ENCODE measurements at regions not wholly inside any gene's neighbourhood (a gene's known extent, or its start where the extent isn't known, plus 50 kb on each side); places are given as distances from the start of the nearest gene placed in this dataset.
A peak's percentile ranks its signal among the peaks of the same experiment; 100 is the strongest.

GRCh38 chr6:168808232-168808631 lies 367.2 kb downstream of the SMOC2 start:
- Histone ChIP-seq H3K9ac (ENCODE audit: extremely low read depth, low read length, poor library complexity, severe bottlenecking) (no peak overlapping the region), H3K27ac (ENCODE audit: low read depth, low read length) (no peak overlapping the region), H3K9me3 (ENCODE audit: control insufficient read depth, low read length) (no peaks in the 10 kb centered on the region), H3K27me3 (ENCODE audit: control insufficient read depth, insufficient read depth, low read length, poor library complexity, severe bottlenecking) (no peaks in the 10 kb centered on the region), H3K4me3 (ENCODE audit: low read length) (no peak overlapping the region), H3K36me3 (ENCODE audit: control insufficient read depth, insufficient read depth, low read length) (no peaks in the 10 kb centered on the region), H3K4me1 (ENCODE audit: control insufficient read depth, insufficient read depth, low read length) (no peaks in the 10 kb centered on the region)
- Mint-ChIP-seq H3K4me3 (no peak overlapping the region), H3K27ac (no peak overlapping the region), H3K4me1 (no peaks in the 10 kb centered on the region), H3K27me3 (ENCODE audit: insufficient read depth) (peaks cover 3% of the 10 kb centered on the region), H3K36me3 (ENCODE audit: low read depth) (no peaks in the 10 kb centered on the region), H3K9me3 (no peaks in the 10 kb centered on the region)
- no peak for DNase-seq
- TF ChIP-seq, protein P1, sequence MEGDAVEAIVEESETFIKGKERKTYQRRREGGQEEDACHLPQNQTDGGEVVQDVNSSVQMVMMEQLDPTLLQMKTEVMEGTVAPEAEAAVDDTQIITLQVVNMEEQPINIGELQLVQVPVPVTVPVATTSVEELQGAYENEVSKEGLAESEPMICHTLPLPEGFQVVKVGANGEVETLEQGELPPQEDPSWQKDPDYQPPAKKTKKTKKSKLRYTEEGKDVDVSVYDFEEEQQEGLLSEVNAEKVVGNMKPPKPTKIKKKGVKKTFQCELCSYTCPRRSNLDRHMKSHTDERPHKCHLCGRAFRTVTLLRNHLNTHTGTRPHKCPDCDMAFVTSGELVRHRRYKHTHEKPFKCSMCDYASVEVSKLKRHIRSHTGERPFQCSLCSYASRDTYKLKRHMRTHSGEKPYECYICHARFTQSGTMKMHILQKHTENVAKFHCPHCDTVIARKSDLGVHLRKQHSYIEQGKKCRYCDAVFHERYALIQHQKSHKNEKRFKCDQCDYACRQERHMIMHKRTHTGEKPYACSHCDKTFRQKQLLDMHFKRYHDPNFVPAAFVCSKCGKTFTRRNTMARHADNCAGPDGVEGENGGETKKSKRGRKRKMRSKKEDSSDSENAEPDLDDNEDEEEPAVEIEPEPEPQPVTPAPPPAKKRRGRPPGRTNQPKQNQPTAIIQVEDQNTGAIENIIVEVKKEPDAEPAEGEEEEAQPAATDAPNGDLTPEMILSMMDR (conservative IDR thresholded peaks at IDR 0.05), result no peak
- 87 to 90% methylated on average over 6 of the region's 6 CpGs for WGBS, 2 experiments (ENCODE audit: insufficient coverage in 1 of 2, insufficient read length in 1 of 2)

- Mint-ChIP-seq H3K27ac (no peak overlapping the region), H3K36me3 (ENCODE audit: low read depth) (no peaks in the 10 kb centered on the region), H3K27me3 (ENCODE audit: insufficient read depth) (peaks cover 3% of the 10 kb centered on the region), H3K9me3 (no peaks in the 10 kb centered on the region), H3K4me3 (no peak overlapping the region), H3K4me1 (no peaks in the 10 kb centered on the region)
- H3K9ac ChIP-seq (ENCODE audit: extremely low read depth, low read length, poor library complexity, severe bottlenecking), result no peak overlapping the region
- TF ChIP-seq, protein P1 (conservative IDR thresholded peaks at IDR 0.05), result no peak
- H3K36me3 ChIP-seq (ENCODE audit: control insufficient read depth, insufficient read depth, low read length), result no peaks in the 10 kb centered on the region
- no peaks in the 10 kb centered on the region for H3K4me1 ChIP-seq (ENCODE audit: control insufficient read depth, insufficient read depth, low read length)
- no peak for DNase-seq
- H3K4me3 ChIP-seq (ENCODE audit: low read length), result no peak overlapping the region
- WGBS, 2 experiments (ENCODE audit: insufficient coverage in 1 of 2, insufficient read length in 1 of 2), result 67 to 78% methylated on average over 1 to 2 of the region's 2 CpGs
- no peaks in the 10 kb centered on the region for H3K9me3 ChIP-seq (ENCODE audit: control insufficient read depth, low read length)
- H3K27ac ChIP-seq (ENCODE audit: low read depth, low read length), result peak overlapping the region; percentile 56
- H3K27me3 ChIP-seq (ENCODE audit: control insufficient read depth, insufficient read depth, low read length, poor library complexity, severe bottlenecking), result no peaks in the 10 kb centered on the region
Observed at GRCh38 chr6:168804331-168804730, 363.3 kb downstream of the SMOC2 start.

GRCh38 chr6:168803874-168804273 lies 362.9 kb downstream of the SMOC2 start:
- no peaks in the 10 kb centered on the region for H3K4me1 Mint-ChIP-seq
- H3K4me3 Mint-ChIP-seq, result no peak overlapping the region
- no peaks in the 10 kb centered on the region for H3K9me3 Mint-ChIP-seq
- TF ChIP-seq, protein P1 (conservative IDR thresholded peaks at IDR 0.05), result no peak
- WGBS, 2 experiments (ENCODE audit: insufficient coverage in 1 of 2, insufficient read length in 1 of 2), result 97% methylated on average over 2 of the region's 2 CpGs; no CpG with 5 or more reads in 1 of the 2 experiments
- H3K9ac ChIP-seq (ENCODE audit: extremely low read depth, low read length, poor library complexity, severe bottlenecking), result no peak overlapping the region
- no peak overlapping the region for H3K27ac Mint-ChIP-seq
- DNase-seq, result no peak
- no peaks in the 10 kb centered on the region for H3K4me1 ChIP-seq (ENCODE audit: control insufficient read depth, insufficient read depth, low read length)
- H3K27me3 Mint-ChIP-seq (ENCODE audit: insufficient read depth), result peaks cover 2% of the 10 kb centered on the region
- no peaks in the 10 kb centered on the region for H3K9me3 ChIP-seq (ENCODE audit: control insufficient read depth, low read length)
- H3K4me3 ChIP-seq (ENCODE audit: low read length), result no peak overlapping the region
- no peaks in the 10 kb centered on the region for H3K27me3 ChIP-seq (ENCODE audit: control insufficient read depth, insufficient read depth, low read length, poor library complexity, severe bottlenecking)
- no peaks in the 10 kb centered on the region for H3K36me3 Mint-ChIP-seq (ENCODE audit: low read depth)
- H3K36me3 ChIP-seq (ENCODE audit: control insufficient read depth, insufficient read depth, low read length), result no peaks in the 10 kb centered on the region
- peak overlapping the region; percentile 37 for H3K27ac ChIP-seq (ENCODE audit: low read depth, low read length)

All from endodermal cell (in vitro differentiated cells).